ENCODE measurements at regions not wholly inside any gene's neighbourhood (a gene's known extent, or its start where the extent isn't known, plus 50 kb on each side); places are given as distances from the start of the nearest gene placed in this dataset.
"Not testable (repeated sequence)": the region's sequence is repeated elsewhere in the genome, so short reads cannot be mapped to it uniquely, and the experiment has no call there.

DNA sequence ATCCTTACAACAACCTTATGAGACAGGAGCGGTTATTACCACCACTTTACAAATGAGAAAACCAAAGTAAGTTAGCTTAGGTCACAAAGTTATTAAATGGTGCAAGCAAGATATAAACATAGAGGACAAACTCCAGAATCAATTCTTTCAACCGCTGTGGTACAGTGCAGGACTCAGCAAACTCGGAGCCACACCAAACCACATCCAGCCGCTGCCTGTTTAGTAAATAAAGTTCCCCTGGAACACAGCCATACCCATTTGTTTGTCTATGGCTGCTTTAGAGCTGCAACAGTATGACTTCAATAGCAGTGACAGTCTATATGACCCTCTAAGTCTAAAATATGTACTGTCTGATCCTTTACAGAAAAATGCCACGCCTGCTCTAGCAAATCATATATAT is 1567.2 kb upstream of the WWC1 start:
- DNase-seq (ENCODE audit: low spot score), result no peak

GRCh38 chr5:166725593-166725992 is 1565.9 kb upstream of the WWC1 start:
- DNase-seq (ENCODE audit: low spot score), result no peak
- TF ChIP-seq, protein P1, sequence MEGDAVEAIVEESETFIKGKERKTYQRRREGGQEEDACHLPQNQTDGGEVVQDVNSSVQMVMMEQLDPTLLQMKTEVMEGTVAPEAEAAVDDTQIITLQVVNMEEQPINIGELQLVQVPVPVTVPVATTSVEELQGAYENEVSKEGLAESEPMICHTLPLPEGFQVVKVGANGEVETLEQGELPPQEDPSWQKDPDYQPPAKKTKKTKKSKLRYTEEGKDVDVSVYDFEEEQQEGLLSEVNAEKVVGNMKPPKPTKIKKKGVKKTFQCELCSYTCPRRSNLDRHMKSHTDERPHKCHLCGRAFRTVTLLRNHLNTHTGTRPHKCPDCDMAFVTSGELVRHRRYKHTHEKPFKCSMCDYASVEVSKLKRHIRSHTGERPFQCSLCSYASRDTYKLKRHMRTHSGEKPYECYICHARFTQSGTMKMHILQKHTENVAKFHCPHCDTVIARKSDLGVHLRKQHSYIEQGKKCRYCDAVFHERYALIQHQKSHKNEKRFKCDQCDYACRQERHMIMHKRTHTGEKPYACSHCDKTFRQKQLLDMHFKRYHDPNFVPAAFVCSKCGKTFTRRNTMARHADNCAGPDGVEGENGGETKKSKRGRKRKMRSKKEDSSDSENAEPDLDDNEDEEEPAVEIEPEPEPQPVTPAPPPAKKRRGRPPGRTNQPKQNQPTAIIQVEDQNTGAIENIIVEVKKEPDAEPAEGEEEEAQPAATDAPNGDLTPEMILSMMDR (IDR thresholded peaks at IDR 0.05; ENCODE audit: extremely low read depth, missing control alignments), result no peak

More for the DNA sequence above, 1567.2 kb upstream of the WWC1 start:
- TF ChIP-seq, protein P1 (IDR thresholded peaks at IDR 0.05; ENCODE audit: extremely low read depth, missing control alignments), result no peak

DNA sequence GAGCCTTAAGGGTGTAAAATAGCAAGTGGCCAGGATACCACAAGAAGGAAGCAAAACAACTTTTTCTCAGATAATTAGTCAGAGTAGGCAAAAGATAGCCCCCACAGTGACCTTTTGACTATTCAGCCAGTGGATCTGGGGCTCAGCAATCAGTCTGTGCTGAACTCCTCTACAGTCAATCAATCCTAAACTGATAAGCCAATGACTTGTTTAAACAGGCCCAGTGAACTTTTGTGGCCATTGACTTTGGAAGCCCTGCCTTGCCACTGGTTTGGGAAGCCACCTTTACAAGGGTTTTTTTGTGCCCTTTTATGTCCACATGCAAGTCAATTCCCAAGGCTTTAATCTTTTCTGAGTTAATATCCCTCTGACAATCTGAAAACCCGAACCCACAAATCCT is 1565.0 kb upstream of the WWC1 start:
- TF ChIP-seq, protein P1 (IDR thresholded peaks at IDR 0.05; ENCODE audit: extremely low read depth, missing control alignments), result no peak
- no peak for DNase-seq (ENCODE audit: low spot score)

DNA sequence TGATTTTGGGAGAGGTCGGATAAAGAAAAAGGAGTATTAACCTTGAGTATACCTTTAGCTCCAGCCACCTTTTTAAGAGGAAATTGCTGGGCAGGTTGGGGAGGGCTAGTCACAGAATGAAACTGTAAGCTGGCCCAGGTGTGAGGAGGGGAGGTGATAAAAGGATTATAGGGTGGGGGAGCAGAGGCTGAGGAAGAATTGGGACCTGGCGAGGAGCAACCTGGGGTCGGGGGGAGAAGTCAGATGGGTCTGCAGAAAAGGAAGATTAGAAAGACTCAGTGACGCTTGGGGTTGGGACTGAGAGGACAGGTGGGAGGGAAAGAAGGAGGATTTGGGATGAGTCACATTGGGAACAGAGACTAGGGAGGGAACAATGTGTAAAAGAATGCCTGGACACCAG is 1548.5 kb upstream of the WWC1 start:
- not testable (repeated sequence) for DNase-seq (ENCODE audit: low spot score)

DNA sequence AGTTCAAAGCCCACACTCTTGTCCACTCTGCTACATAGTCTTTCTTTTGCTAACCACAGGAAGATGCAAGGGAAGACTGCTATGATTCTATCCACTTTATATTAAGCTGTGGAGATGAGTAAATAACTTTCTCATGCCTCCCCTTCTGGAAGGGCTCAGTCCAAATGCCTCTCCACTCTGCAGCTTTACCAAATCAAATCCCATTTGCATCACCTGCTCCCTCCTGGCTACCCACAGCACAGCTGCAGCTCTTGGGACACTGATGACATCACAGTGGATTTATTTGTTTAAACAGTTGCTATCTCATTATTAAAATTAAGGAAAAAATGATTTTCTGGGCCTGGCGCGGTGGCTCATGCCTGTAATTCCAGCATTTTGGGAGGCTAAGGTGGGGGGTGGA is 1544.9 kb upstream of the WWC1 start:
- DNase-seq (ENCODE audit: low spot score), result no peak
- TF ChIP-seq, protein P1 (IDR thresholded peaks at IDR 0.05; ENCODE audit: extremely low read depth, missing control alignments), result no peak

GRCh38 chr5:166750376-166750775 is 1541.1 kb upstream of the WWC1 start:
- TF ChIP-seq, protein P1 (IDR thresholded peaks at IDR 0.05; ENCODE audit: extremely low read depth, missing control alignments), result no peak
- no peak for DNase-seq (ENCODE audit: low spot score)

- TF ChIP-seq, protein P1 (IDR thresholded peaks at IDR 0.05; ENCODE audit: extremely low read depth, missing control alignments), result no peak
- DNase-seq (ENCODE audit: low spot score), result no peak
Observed at GRCh38 chr5:166758151-166758550, 1533.3 kb upstream of the WWC1 start.

GRCh38 chr5:166767858-166768257 is 1523.6 kb upstream of the WWC1 start:
- no peak for DNase-seq (ENCODE audit: low spot score)

More at GRCh38 chr5:166767858-166768257, 1523.6 kb upstream of the WWC1 start:
- TF ChIP-seq, protein P1 (IDR thresholded peaks at IDR 0.05; ENCODE audit: extremely low read depth, missing control alignments), result no peak
